Fibroblast of lung (primary cell): ENCODE measurements at regions not wholly inside any gene's neighbourhood (a gene's known extent, or its start where the extent isn't known, plus 50 kb on each side); places are given as distances from the start of the nearest gene placed in this dataset.

Experiments used
- EZH2 ChIP-seq: IDR thresholded peaks from 2 replicates; pipeline ENCODE4 v1.5.1; 2012; ENCODE audit warnings: low read length, control low read depth, mild to moderate bottlenecking; ENCODE audit errors: missing control alignments
- TF ChIP-seq, protein P1 (sequence below), 2 donors: IDR thresholded peaks in 1 of 2; conservative IDR thresholded peaks in 1 of 2; 1 replicate in 1 of 2; 2 replicates in 1 of 2; pipeline ENCODE4 v1.5.1; 2011 to 2012; ENCODE audit warnings: low read length in 2 of 2, control low read depth in 1 of 2, inconsistent platforms in 1 of 2, low read depth in 1 of 2, mild to moderate bottlenecking in 1 of 2

DNA sequence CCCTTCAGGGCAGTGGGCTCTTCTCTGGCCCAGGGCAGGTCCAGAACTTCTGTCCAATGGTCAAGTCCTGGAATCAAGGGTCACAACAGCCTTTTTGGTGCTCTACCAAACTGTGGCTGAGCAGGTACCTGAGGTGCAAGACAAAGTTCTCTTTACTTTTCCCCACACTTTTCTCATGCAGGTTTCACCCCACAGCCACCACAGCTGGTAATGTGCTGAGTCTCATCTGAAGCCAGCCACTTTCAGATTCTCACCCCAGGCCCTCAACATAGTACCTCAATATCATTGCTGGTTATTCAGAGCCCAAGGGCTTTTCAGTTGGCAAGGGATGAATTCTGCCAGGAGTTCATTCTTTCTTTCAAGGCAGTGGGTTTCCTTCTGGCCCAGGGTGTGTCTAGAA lies 426.0 kb downstream of the TECRL start:
- TF ChIP-seq, protein P1, sequence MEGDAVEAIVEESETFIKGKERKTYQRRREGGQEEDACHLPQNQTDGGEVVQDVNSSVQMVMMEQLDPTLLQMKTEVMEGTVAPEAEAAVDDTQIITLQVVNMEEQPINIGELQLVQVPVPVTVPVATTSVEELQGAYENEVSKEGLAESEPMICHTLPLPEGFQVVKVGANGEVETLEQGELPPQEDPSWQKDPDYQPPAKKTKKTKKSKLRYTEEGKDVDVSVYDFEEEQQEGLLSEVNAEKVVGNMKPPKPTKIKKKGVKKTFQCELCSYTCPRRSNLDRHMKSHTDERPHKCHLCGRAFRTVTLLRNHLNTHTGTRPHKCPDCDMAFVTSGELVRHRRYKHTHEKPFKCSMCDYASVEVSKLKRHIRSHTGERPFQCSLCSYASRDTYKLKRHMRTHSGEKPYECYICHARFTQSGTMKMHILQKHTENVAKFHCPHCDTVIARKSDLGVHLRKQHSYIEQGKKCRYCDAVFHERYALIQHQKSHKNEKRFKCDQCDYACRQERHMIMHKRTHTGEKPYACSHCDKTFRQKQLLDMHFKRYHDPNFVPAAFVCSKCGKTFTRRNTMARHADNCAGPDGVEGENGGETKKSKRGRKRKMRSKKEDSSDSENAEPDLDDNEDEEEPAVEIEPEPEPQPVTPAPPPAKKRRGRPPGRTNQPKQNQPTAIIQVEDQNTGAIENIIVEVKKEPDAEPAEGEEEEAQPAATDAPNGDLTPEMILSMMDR (conservative IDR thresholded peaks at IDR 0.05 in 1 of 2, IDR thresholded peaks at IDR 0.05 in 1 of 2; ENCODE audit: low read depth in 1 of 2, low read length in 2 of 2) = no peak
- no peak for TF ChIP-seq EZH2
